KOPT-K1 (cell line): ENCODE measurements at regions not wholly inside any gene's neighbourhood (a gene's known extent, or its start where the extent isn't known, plus 50 kb on each side); places are given as distances from the start of the nearest gene placed in this dataset.

Experiments
- H3K27ac ChIP-seq: fragments of 200-600 bp; sonication (generic); 2 replicates; pipeline ENCODE4 v1.5.1; 2016; ENCODE audit warnings: antibody characterized with exemption, mild to moderate bottlenecking, low read depth, low read length; ENCODE audit not compliant: poor library complexity, severe bottlenecking
- H3K36me3 ChIP-seq: fragments of 200-600 bp; sonication (generic); 2 replicates; pipeline ENCODE4 v1.5.1; 2017; ENCODE audit warnings: antibody characterized with exemption, mild to moderate bottlenecking, low read length, moderate library complexity; ENCODE audit not compliant: insufficient read depth
- H3K9me3 ChIP-seq: fragments of 200-600 bp; sonication (generic); 2 replicates; pipeline ENCODE4 v1.5.1; 2017; ENCODE audit warnings: antibody characterized with exemption, low read length, mild to moderate bottlenecking; ENCODE audit not compliant: insufficient read depth, poor library complexity, severe bottlenecking

- H3K9me3 ChIP-seq: no peaks in the 10 kb centered on the region
- H3K27ac ChIP-seq: no peak overlapping the region
- H3K36me3 ChIP-seq: no peaks in the 10 kb centered on the region
Measured at GRCh38 chr22:47625531-47626427, 863.3 kb downstream of the TBC1D22A start.

- H3K9me3 ChIP-seq: no peaks in the 10 kb centered on the region
- H3K36me3 ChIP-seq: no peaks in the 10 kb centered on the region
- H3K27ac ChIP-seq: no peak overlapping the region
Measured at GRCh38 chr22:47625013-47625385, 862.5 kb downstream of the TBC1D22A start.

- Histone ChIP-seq H3K9me3 (no peaks in the 10 kb centered on the region), H3K36me3 (no peaks in the 10 kb centered on the region), H3K27ac (no peak overlapping the region)
Measured at GRCh38 chr22:47624252-47625012, 862.0 kb downstream of the TBC1D22A start.

- H3K27ac ChIP-seq: no peak overlapping the region
- no peaks in the 10 kb centered on the region for H3K36me3 ChIP-seq
- H3K9me3 ChIP-seq: no peaks in the 10 kb centered on the region
Measured at GRCh38 chr22:47623763-47624148, 861.3 kb downstream of the TBC1D22A start.

- H3K27ac ChIP-seq: no peak overlapping the region
- H3K9me3 ChIP-seq: no peaks in the 10 kb centered on the region
- no peaks in the 10 kb centered on the region for H3K36me3 ChIP-seq
Measured at GRCh38 chr22:47623066-47623762, 860.8 kb downstream of the TBC1D22A start.

GRCh38 chr22:47622541-47622940 lies 860.1 kb downstream of the TBC1D22A start:
- H3K9me3 ChIP-seq: no peaks in the 10 kb centered on the region

GRCh38 chr22:47621253-47621652 lies 858.8 kb downstream of the TBC1D22A start:
- H3K36me3 ChIP-seq: no peaks in the 10 kb centered on the region
- H3K9me3 ChIP-seq: no peaks in the 10 kb centered on the region
- H3K27ac ChIP-seq: no peak overlapping the region

More at GRCh38 chr22:47622541-47622940, 860.1 kb downstream of the TBC1D22A start:
- H3K27ac ChIP-seq: no peak overlapping the region
- H3K36me3 ChIP-seq: no peaks in the 10 kb centered on the region

GRCh38 chr22:47620391-47620790 lies 857.9 kb downstream of the TBC1D22A start:
- Histone ChIP-seq H3K9me3 (no peaks in the 10 kb centered on the region), H3K36me3 (no peaks in the 10 kb centered on the region), H3K27ac (no peak overlapping the region)

- no peak overlapping the region for H3K27ac ChIP-seq
- no peaks in the 10 kb centered on the region for H3K9me3 ChIP-seq
- H3K36me3 ChIP-seq: no peaks in the 10 kb centered on the region
Measured at GRCh38 chr22:47619631-47620030, 857.2 kb downstream of the TBC1D22A start.

GRCh38 chr22:47618180-47619010 lies 855.9 kb downstream of the TBC1D22A start:
- no peaks in the 10 kb centered on the region for H3K36me3 ChIP-seq
- H3K27ac ChIP-seq: no peak overlapping the region
- H3K9me3 ChIP-seq: no peaks in the 10 kb centered on the region

- H3K9me3 ChIP-seq: no peaks in the 10 kb centered on the region
- no peaks in the 10 kb centered on the region for H3K36me3 ChIP-seq
- no peak overlapping the region for H3K27ac ChIP-seq
Measured at GRCh38 chr22:47617186-47617585, 854.7 kb downstream of the TBC1D22A start.

GRCh38 chr22:47616396-47617020 lies 854.1 kb downstream of the TBC1D22A start:
- Histone ChIP-seq H3K27ac (no peak overlapping the region), H3K9me3 (no peaks in the 10 kb centered on the region), H3K36me3 (no peaks in the 10 kb centered on the region)

- H3K9me3 ChIP-seq: no peaks in the 10 kb centered on the region
- H3K27ac ChIP-seq: no peak overlapping the region
- H3K36me3 ChIP-seq: no peaks in the 10 kb centered on the region
Measured at GRCh38 chr22:47615051-47615450, 852.6 kb downstream of the TBC1D22A start.
